Keratinocyte (primary cell): ENCODE measurements at regions not wholly inside any gene's neighbourhood (a gene's known extent, or its start where the extent isn't known, plus 50 kb on each side); places are given as distances from the start of the nearest gene placed in this dataset.

Source experiments
- DNase-seq: peaks from one replicate; pipeline ENCODE4 v3.0.0-alpha.2; 2011; ENCODE audit warnings: low read depth, missing footprints, low spot score
- FAIRE-seq: peaks from 2 replicates; lab custom pipeline; 2011; peaks lifted over from hg19 to GRCh38; lab: Jason Lieb, UNC
- H2AFZ ChIP-seq: 2 replicates; pipeline ENCODE4 v1.6.0; 2012; ENCODE audit warnings: low read length, control low read depth, inconsistent platforms; ENCODE audit not compliant: control insufficient read depth
- H3K27ac ChIP-seq: 2 replicates; pipeline ENCODE4 v1.5.1; 2011; ENCODE audit warnings: low read length; ENCODE audit not compliant: control insufficient read depth, insufficient read depth
- H3K27me3 ChIP-seq: 3 replicates; pipeline ENCODE4 v1.6.0; 2011; ENCODE audit warnings: low read length; ENCODE audit not compliant: control insufficient read depth, insufficient read depth; ENCODE audit errors: extremely low read depth
- H3K36me3 ChIP-seq, 2 experiments: 2 replicates in 1 of 2; 3 replicates in 1 of 2; pipeline ENCODE4 v1.5.1; 2011; ENCODE audit warnings: low read length in 2 of 2, mild to moderate bottlenecking in 1 of 2; ENCODE audit not compliant: control insufficient read depth in 2 of 2, insufficient read depth in 2 of 2; ENCODE audit errors: extremely low read depth in 1 of 2
- H3K4me1 ChIP-seq: 3 replicates; pipeline ENCODE4 v1.5.1; 2011; ENCODE audit warnings: low read length; ENCODE audit not compliant: control insufficient read depth, insufficient read depth; ENCODE audit errors: extremely low read depth
- H3K4me2 ChIP-seq: 3 replicates; pipeline ENCODE4 v1.6.0; 2011; ENCODE audit warnings: low read depth, low read length; ENCODE audit not compliant: control insufficient read depth, insufficient read depth; ENCODE audit errors: extremely low read depth
- H3K4me3 ChIP-seq, 3 experiments: fragments of 200-600 bp in 1 of 3; sonication (generic) in 1 of 3; 2 replicates in 2 of 3; 3 replicates in 1 of 3; pipeline ENCODE4 v1.5.1; 2011 to 2016; ENCODE audit warnings: low read length in 3 of 3, mild to moderate bottlenecking in 3 of 3, control low read depth in 2 of 3, inconsistent platforms in 1 of 3, low read depth in 1 of 3, mixed read lengths in 1 of 3, mixed run types in 1 of 3, moderate library complexity in 1 of 3; ENCODE audit not compliant: control insufficient read depth in 2 of 3, insufficient read depth in 2 of 3; ENCODE audit errors: extremely low read depth in 1 of 3
- H3K79me2 ChIP-seq: 2 replicates; pipeline ENCODE4 v1.6.0; 2012; ENCODE audit warnings: low read length; ENCODE audit not compliant: control insufficient read depth, insufficient read depth
- H3K9ac ChIP-seq: 3 replicates; pipeline ENCODE4 v1.6.0; 2011; ENCODE audit warnings: low read length; ENCODE audit not compliant: control insufficient read depth, insufficient read depth; ENCODE audit errors: extremely low read depth
- H3K9me1 ChIP-seq: 3 replicates; pipeline ENCODE4 v1.6.0; 2011; ENCODE audit warnings: low read length; ENCODE audit not compliant: control insufficient read depth, insufficient read depth; ENCODE audit errors: extremely low read depth
- H3K9me3 ChIP-seq: 2 replicates; pipeline ENCODE4 v1.5.1; 2012; ENCODE audit warnings: low read depth, low read length; ENCODE audit not compliant: control insufficient read depth
- H4K20me1 ChIP-seq: 3 replicates; pipeline ENCODE4 v1.6.0; 2011; ENCODE audit warnings: low read length; ENCODE audit not compliant: control insufficient read depth, insufficient read depth; ENCODE audit errors: extremely low read depth
- EZH2 ChIP-seq: IDR thresholded peaks from one replicate; pipeline ENCODE4 v1.6.1; 2012; ENCODE audit warnings: inconsistent platforms, mild to moderate bottlenecking, low read length, moderate library complexity
- dilution Hi-C: fragments of 300-500 bp; cut with MboI; formaldehyde crosslinking; loops from one replicate; pipeline ENCODE4 v1.7.0; 2020; ENCODE audit warnings: low sequenced_read_pairs; ENCODE audit not compliant: extremely low pct_ligation_motif_present
- TF ChIP-seq, protein P1 (sequence below), 3 experiments: IDR thresholded peaks in 1 of 3; conservative IDR thresholded peaks in 1 of 3; optimal IDR thresholded peaks in 1 of 3; 2 replicates in 2 of 3; 3 replicates in 1 of 3; pipeline versions ENCODE3 to v1.5.1; 2011; ENCODE audit warnings: low read length in 3 of 3, mild to moderate bottlenecking in 3 of 3, moderate library complexity in 2 of 3, control low read depth in 1 of 3, inconsistent platforms in 1 of 3; ENCODE audit not compliant: insufficient read depth in 2 of 3; ENCODE audit errors: extremely low read depth in 1 of 3

DNA sequence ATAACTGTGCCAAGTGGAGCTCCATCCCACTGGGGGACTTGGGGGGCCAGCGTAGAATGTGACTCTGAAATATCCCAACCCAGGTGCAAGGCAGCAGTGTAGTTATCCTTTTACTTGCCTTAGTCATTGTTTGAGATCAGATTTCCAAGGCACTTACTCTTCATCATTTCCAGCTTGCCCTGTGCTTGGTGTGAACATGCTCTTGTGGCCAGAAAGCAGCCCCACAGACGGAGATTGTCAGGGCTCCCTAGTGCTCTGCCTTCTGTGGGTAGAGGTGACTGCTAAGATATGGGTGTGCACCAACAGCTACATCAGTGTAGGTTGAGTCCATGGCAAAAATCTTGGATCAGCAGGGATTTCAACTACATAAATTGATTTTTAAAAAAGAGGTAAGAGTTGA lies 2010.0 kb upstream of the PIK3C3 start:
- H3K4me1 ChIP-seq: peaks cover 25% of the 10 kb centered on the region
- H3K27ac ChIP-seq: no peak overlapping the region
- TF ChIP-seq, protein P1, sequence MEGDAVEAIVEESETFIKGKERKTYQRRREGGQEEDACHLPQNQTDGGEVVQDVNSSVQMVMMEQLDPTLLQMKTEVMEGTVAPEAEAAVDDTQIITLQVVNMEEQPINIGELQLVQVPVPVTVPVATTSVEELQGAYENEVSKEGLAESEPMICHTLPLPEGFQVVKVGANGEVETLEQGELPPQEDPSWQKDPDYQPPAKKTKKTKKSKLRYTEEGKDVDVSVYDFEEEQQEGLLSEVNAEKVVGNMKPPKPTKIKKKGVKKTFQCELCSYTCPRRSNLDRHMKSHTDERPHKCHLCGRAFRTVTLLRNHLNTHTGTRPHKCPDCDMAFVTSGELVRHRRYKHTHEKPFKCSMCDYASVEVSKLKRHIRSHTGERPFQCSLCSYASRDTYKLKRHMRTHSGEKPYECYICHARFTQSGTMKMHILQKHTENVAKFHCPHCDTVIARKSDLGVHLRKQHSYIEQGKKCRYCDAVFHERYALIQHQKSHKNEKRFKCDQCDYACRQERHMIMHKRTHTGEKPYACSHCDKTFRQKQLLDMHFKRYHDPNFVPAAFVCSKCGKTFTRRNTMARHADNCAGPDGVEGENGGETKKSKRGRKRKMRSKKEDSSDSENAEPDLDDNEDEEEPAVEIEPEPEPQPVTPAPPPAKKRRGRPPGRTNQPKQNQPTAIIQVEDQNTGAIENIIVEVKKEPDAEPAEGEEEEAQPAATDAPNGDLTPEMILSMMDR (optimal IDR thresholded peaks at IDR 0.05 in 1 of 3, IDR thresholded peaks at IDR 0.05 in 1 of 3, conservative IDR thresholded peaks at IDR 0.05 in 1 of 3; ENCODE audit: extremely low read depth in 1 of 3, insufficient read depth in 2 of 3, low read length in 3 of 3): no peak
- no peaks in the 10 kb centered on the region for H3K9me1 ChIP-seq
- H3K9ac ChIP-seq: no peak overlapping the region
- DNase-seq (no peak), FAIRE-seq (no peak)
- no peaks in the 10 kb centered on the region for H4K20me1 ChIP-seq
- H2AFZ ChIP-seq: peak overlapping the region; percentile 81
- no peak overlapping the region for H3K4me2 ChIP-seq
- no peaks in the 10 kb centered on the region for H3K79me2 ChIP-seq
- no peak overlapping the region for H3K4me3 ChIP-seq
- H3K27me3 ChIP-seq: no peaks in the 10 kb centered on the region
- H3K36me3 ChIP-seq: no peaks in the 10 kb centered on the region
- dilution Hi-C loops: no loop called here
- H3K9me3 ChIP-seq: no peaks in the 10 kb centered on the region

DNA sequence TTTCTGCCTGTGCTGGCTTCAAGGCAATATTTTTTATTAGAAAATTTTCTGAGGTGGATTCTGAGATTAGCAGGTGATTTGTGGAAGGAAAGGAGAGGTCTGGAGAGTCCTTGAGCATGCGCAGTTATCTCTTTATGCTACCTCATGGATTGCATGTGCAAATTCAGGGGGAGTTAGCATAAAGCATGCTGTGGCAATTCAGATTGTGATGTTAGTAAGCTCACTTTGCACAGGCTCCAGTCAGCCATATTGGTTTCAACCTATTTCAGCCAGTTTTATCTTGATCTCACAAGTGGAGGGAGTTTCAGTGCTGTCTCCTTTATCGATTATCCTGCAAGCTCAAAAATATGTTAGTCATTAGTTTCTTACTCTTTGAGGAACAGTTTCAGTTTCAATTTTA lies 2012.3 kb upstream of the PIK3C3 start:
- Histone ChIP-seq H3K27ac (no peak overlapping the region), H3K36me3 (no peaks in the 10 kb centered on the region), H3K9me1 (no peaks in the 10 kb centered on the region), H3K4me1 (peaks cover 24% of the 10 kb centered on the region), H4K20me1 (no peaks in the 10 kb centered on the region), H3K9ac (no peak overlapping the region), H3K27me3 (no peaks in the 10 kb centered on the region), H3K4me3 (no peak overlapping the region), H3K9me3 (no peaks in the 10 kb centered on the region), H3K4me2 (no peak overlapping the region), H3K79me2 (no peaks in the 10 kb centered on the region), H2AFZ (peak overlapping the region; percentile 18)
- dilution Hi-C loops: no loop called here
- no peak for DNase-seq
- TF ChIP-seq, protein P1 (optimal IDR thresholded peaks at IDR 0.05 in 1 of 3, IDR thresholded peaks at IDR 0.05 in 1 of 3, conservative IDR thresholded peaks at IDR 0.05 in 1 of 3; ENCODE audit: extremely low read depth in 1 of 3, insufficient read depth in 2 of 3, low read length in 3 of 3): no peak
- no peak for TF ChIP-seq EZH2
- peak; percentile 79 for FAIRE-seq
